22Rv1 (cell line): ENCODE measurements at regions not wholly inside any gene's neighbourhood (a gene's known extent, or its start where the extent isn't known, plus 50 kb on each side); places are given as distances from the start of the nearest gene placed in this dataset.

Source experiments
- CTCF ChIP-seq: fragments of 450-650 bp; IDR thresholded peaks from 2 replicates; pipeline ENCODE4 v1.5.1; 2017; ENCODE audit warnings: mild to moderate bottlenecking
- ZFX ChIP-seq: fragments of 450-650 bp; IDR thresholded peaks from 2 replicates; pipeline ENCODE4 v1.6.1; 2017; ENCODE audit warnings: antibody characterized with exemption, borderline replicate concordance

GRCh38 chr20:39268981-39269461 lies 306.9 kb downstream of the DHX35 start:
- TF ChIP-seq CTCF, result peak; percentile 92
- TF ChIP-seq ZFX, result no peak
